DOHH2 (cell line): ENCODE measurements at regions not wholly inside any gene's neighbourhood (a gene's known extent, or its start where the extent isn't known, plus 50 kb on each side); places are given as distances from the start of the nearest gene placed in this dataset.

Experiments
- H3F3A ChIP-seq: fragments of 200-600 bp; sonication (generic), shearing (Covaris generic); 2 replicates; pipeline ENCODE4 v1.6.0; 2016; ENCODE audit warnings: antibody characterized with exemption, mild to moderate bottlenecking; ENCODE audit not compliant: control insufficient read depth, insufficient read depth
- H3K27ac ChIP-seq: fragments of 200-600 bp; sonication (generic); 2 replicates; pipeline ENCODE4 v1.5.1; 2014; ENCODE audit warnings: low read depth, mild to moderate bottlenecking, low read length, moderate library complexity
- H3K27me3 ChIP-seq: fragments of 200-600 bp; sonication (generic); 2 replicates; pipeline ENCODE4 v1.6.1; 2014; ENCODE audit warnings: mild to moderate bottlenecking, low read length, mixed read lengths; ENCODE audit not compliant: control insufficient read depth
- H3K36me3 ChIP-seq: fragments of 200-600 bp; sonication (generic); 2 replicates; pipeline ENCODE4 v1.6.1; 2014; ENCODE audit warnings: mild to moderate bottlenecking, low read length, moderate library complexity, mixed read lengths; ENCODE audit not compliant: control insufficient read depth
- H3K4me1 ChIP-seq: fragments of 200-600 bp; sonication (generic); 2 replicates; pipeline ENCODE4 v1.6.1; 2014; ENCODE audit warnings: mild to moderate bottlenecking, low read length, mixed read lengths; ENCODE audit not compliant: control insufficient read depth
- H3K4me2 ChIP-seq: fragments of 200-600 bp; sonication (generic); 2 replicates; pipeline ENCODE4 v1.6.0; 2014; ENCODE audit warnings: mild to moderate bottlenecking, low read length, moderate library complexity
- H3K4me3 ChIP-seq: fragments of 200-600 bp; sonication (generic); 2 replicates; pipeline ENCODE4 v1.5.1; 2014; ENCODE audit warnings: mild to moderate bottlenecking, low read length, mixed read lengths
- H3K79me2 ChIP-seq: fragments of 200-600 bp; sonication (generic); 2 replicates; pipeline ENCODE4 v1.6.1; 2014; ENCODE audit warnings: mild to moderate bottlenecking, low read length, mixed read lengths; ENCODE audit not compliant: control insufficient read depth
- H3K9me2 ChIP-seq: fragments of 200-600 bp; sonication (generic); replicated peaks from 2 replicates; pipeline ENCODE4 v1.6.1; 2014; ENCODE audit warnings: mild to moderate bottlenecking, low read length, mixed read lengths; ENCODE audit not compliant: control insufficient read depth
- H3K9me3 ChIP-seq: fragments of 200-600 bp; sonication (generic); 2 replicates; pipeline ENCODE4 v1.6.1; 2014; ENCODE audit warnings: antibody characterized with exemption, low read length, mixed read lengths; ENCODE audit not compliant: control insufficient read depth, insufficient read depth
- H4K20me1 ChIP-seq: fragments of 200-600 bp; sonication (generic); 2 replicates; pipeline ENCODE4 v1.6.0; 2014; ENCODE audit warnings: low read depth, mild to moderate bottlenecking, antibody characterized with exemption, low read length, moderate library complexity; ENCODE audit not compliant: control insufficient read depth, insufficient read depth
- CTCF ChIP-seq: fragments of 200-600 bp; sonication (generic); IDR thresholded peaks from one replicate; pipeline ENCODE4 v1.5.1; 2014; ENCODE audit warnings: antibody characterized with exemption, mild to moderate bottlenecking, low read depth, low read length; ENCODE audit not compliant: poor library complexity, severe bottlenecking
- EZH2phosphoT487 ChIP-seq: fragments of 200-600 bp; sonication (generic); IDR thresholded peaks from 2 replicates; pipeline ENCODE4 v1.6.1; 2017; ENCODE audit warnings: borderline replicate concordance, mild to moderate bottlenecking, antibody characterized with exemption, low read length, moderate library complexity, mixed read lengths

DNA sequence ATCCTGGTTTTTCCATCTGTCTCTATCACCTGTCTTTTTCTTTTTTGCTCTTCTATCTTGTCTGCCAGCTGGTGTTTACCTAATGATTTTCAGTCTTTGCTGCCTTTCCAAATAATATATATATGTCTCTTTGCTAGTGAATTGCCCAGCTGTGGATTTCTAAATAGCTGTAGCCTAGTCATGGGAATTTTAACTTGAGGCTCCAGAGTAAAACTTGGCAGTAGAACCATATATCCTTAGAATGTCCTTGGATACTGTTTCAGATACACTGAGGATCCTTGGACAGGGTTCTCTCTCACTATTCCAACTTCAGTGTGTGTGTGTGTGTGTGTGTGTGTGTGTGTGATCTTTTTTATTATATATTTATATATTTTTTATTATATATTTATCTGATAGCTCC, 2285.3 kb downstream of the LRRC4C start:
- Histone ChIP-seq H3K4me2 (no peak overlapping the region), H3K4me1 (no peaks in the 10 kb centered on the region), H3K27ac (no peak overlapping the region), H3F3A (no peaks in the 10 kb centered on the region), H3K4me3 (no peak overlapping the region), H4K20me1 (no peaks in the 10 kb centered on the region), H3K9me2 (no peaks in the 10 kb centered on the region), H3K9me3 (no peaks in the 10 kb centered on the region), H3K27me3 (no peaks in the 10 kb centered on the region), H3K79me2 (no peaks in the 10 kb centered on the region), H3K36me3 (no peaks in the 10 kb centered on the region)
- no peak for TF ChIP-seq EZH2phosphoT487
- TF ChIP-seq CTCF = no peak

GRCh38 chr11:39165021-39165420, 2294.4 kb downstream of the LRRC4C start:
- H3F3A ChIP-seq = no peaks in the 10 kb centered on the region
- H3K4me2 ChIP-seq = no peak overlapping the region
- no peaks in the 10 kb centered on the region for H3K27me3 ChIP-seq
- no peaks in the 10 kb centered on the region for H3K79me2 ChIP-seq
- no peaks in the 10 kb centered on the region for H3K9me2 ChIP-seq
- no peaks in the 10 kb centered on the region for H3K4me1 ChIP-seq
- no peaks in the 10 kb centered on the region for H4K20me1 ChIP-seq
- H3K4me3 ChIP-seq = no peak overlapping the region
- no peaks in the 10 kb centered on the region; the same call in 1 of the 2 replicates for H3K9me3 ChIP-seq
- no peak overlapping the region for H3K27ac ChIP-seq
- no peaks in the 10 kb centered on the region for H3K36me3 ChIP-seq
- TF ChIP-seq CTCF (no peak), EZH2phosphoT487 (no peak)

- no peak overlapping the region for H3K4me3 ChIP-seq
- TF ChIP-seq EZH2phosphoT487 = no peak
- no peak for TF ChIP-seq CTCF
- H4K20me1 ChIP-seq = no peaks in the 10 kb centered on the region
- no peaks in the 10 kb centered on the region for H3F3A ChIP-seq
- no peaks in the 10 kb centered on the region for H3K4me1 ChIP-seq
- H3K4me2 ChIP-seq = no peak overlapping the region
- H3K36me3 ChIP-seq = no peaks in the 10 kb centered on the region
- H3K79me2 ChIP-seq = no peaks in the 10 kb centered on the region
- H3K27ac ChIP-seq = no peak overlapping the region
- peaks cover 2% of the 10 kb centered on the region; the same call in 1 of the 2 replicates for H3K9me3 ChIP-seq
- no peaks in the 10 kb centered on the region for H3K9me2 ChIP-seq
- no peaks in the 10 kb centered on the region for H3K27me3 ChIP-seq
Measured at GRCh38 chr11:39149214-39149613, 2310.2 kb downstream of the LRRC4C start.

DNA sequence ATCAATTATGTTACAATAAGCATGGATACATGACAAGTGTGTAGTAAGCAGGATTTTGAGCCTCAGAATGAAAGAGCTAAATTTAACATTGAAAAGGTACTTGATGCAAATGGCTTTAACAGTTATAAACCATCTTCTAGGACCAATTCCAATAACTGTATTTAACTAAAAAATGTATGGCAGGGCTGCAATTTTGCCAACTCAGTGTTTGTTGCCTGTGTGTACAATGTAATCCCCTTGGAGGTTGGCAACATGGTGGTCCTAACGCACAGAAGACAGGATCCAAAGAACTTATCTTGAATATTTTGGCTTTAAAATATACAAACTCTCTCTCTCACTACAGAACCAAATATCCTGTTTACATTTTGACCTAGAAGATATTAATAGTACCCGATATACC, 2314.1 kb downstream of the LRRC4C start:
- H3K9me2 ChIP-seq = no peaks in the 10 kb centered on the region
- no peaks in the 10 kb centered on the region for H3K4me1 ChIP-seq
- no peaks in the 10 kb centered on the region for H3K27me3 ChIP-seq
- no peaks in the 10 kb centered on the region for H3F3A ChIP-seq
- no peak for TF ChIP-seq EZH2phosphoT487
- TF ChIP-seq CTCF = no peak
- H3K4me2 ChIP-seq = no peak overlapping the region
- H4K20me1 ChIP-seq = no peaks in the 10 kb centered on the region
- H3K9me3 ChIP-seq = peaks cover 2% of the 10 kb centered on the region; the same call in 1 of the 2 replicates
- H3K4me3 ChIP-seq = no peak overlapping the region
- no peaks in the 10 kb centered on the region for H3K79me2 ChIP-seq
- H3K27ac ChIP-seq = no peak overlapping the region
- H3K36me3 ChIP-seq = no peaks in the 10 kb centered on the region
